DMS153 treated with DMSO at 0.1 percent for 48 hours (cell line): ENCODE measurements at regions not wholly inside any gene's neighbourhood (a gene's known extent, or its start where the extent isn't known, plus 50 kb on each side); places are given as distances from the start of the nearest gene placed in this dataset.

Experiments
- DNase-seq: peaks from one replicate; lab custom pipeline; 2025; ENCODE audit not compliant: unreplicated experiment; lab: John Stamatoyannopoulos, UW

DNA sequence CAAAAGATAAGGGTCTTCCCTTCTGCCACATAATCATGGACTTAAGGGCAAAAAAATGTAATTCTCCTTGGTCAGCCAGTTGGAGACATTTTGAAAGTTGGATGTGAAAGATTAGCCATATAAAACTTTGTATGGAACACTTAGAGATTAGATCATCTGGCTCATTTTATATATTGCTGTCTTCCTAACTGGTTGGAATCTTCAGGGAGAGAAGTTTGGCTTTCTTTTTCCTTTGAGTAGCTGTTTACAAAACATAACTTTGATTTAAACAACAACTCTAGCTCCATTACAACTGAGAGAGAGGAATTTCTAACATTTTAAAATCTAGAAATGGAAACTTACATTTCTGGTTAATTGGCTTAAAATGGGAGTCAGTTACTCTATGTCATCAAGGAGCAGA is 132.7 kb downstream of the RDH14 start:
- DNase-seq: no peak

DNA sequence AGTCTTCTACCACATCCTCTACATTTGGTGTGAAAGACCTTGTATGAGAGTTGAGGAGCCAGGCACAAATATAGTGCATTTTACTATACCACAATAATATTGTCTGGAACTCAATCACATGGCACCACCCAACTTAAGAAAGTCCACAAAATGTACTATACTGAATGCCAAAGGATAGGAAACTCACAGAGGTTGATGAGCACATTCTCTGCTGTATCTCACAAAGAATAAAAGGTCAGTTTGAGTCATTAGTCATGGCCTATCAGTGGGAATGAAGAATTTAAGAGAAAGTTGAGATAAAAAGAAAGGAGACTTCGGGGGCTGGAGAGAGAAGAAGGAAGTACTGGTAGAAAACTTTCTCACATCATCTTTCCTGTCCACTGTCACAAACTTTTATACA is 134.3 kb downstream of the RDH14 start:
- DNase-seq: no peak

- no peak for DNase-seq
Measured at GRCh38 chr2:18425210-18425703, 135.2 kb downstream of the RDH14 start.

- DNase-seq: no peak
Measured at GRCh38 chr2:18423636-18424035, 136.8 kb downstream of the RDH14 start.

DNA sequence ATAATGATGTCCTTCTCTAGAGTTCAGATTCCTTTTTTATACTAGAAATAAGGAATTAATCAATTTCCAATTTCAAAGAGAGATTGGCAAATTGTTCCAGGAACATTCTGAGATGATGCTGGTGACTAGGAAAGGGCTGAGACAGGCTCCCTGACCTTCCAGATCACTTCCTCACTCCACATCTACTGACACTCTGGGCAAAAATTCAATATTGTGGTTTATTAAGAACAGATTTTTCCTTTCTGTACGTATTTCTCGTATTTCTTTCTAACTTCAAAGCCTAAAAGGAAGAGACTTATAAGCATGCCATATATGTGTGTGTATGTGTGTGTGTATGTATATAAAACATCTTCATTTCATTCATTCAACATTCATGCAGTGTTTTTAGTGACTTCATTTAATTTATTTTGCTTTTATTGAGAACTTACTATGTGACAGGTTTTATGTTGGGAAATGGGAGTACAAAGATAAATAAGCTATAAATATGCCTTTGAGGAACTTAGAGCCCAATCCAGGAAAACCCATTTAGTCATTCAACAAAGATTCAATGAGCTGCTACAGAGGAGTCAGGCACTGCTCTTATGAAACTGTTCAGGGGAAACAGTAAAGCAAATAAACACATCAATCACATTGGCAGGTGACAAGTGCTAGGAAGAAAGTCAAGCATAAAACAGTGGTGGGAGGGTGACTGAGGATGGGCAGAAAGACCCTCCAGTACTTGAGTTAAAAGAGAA is 137.9 kb downstream of the RDH14 start:
- no peak for DNase-seq

DNA sequence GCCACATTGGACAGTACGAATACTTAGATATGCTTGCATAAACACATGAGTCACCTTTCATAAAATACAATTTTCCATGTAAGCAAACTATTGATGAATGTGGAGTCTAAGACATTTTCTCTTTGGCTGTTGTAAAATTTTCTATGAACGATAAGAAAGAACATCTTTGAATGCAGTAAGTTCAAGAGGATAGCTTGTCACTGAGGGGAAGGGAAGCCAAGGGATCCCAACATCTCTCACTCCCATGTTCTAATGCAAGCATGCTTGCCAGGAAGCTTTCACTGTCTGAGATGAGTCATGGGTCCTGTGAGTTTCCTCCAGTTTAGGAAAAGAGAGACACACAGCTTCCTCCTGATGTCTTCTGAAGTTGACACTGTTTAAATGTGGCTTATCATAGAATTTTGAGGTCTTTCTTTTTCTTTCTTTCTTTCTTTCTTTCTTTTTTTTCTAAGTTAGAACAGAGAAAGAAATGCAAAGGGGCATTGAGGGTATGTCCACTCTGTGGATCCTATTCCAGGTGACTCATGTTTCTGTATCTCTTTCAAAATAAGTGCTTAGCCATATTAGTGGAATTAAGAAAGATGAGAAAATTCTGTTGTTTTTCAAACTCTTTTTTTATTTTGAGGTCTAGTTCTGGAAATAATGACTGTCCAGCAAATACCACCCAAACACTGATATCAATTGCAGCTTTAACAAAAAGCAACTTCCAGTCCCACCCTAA is 146.6 kb downstream of the RDH14 start:
- DNase-seq: no peak

GRCh38 chr2:18412980-18413675 is 147.3 kb downstream of the RDH14 start:
- DNase-seq: no peak

DNA sequence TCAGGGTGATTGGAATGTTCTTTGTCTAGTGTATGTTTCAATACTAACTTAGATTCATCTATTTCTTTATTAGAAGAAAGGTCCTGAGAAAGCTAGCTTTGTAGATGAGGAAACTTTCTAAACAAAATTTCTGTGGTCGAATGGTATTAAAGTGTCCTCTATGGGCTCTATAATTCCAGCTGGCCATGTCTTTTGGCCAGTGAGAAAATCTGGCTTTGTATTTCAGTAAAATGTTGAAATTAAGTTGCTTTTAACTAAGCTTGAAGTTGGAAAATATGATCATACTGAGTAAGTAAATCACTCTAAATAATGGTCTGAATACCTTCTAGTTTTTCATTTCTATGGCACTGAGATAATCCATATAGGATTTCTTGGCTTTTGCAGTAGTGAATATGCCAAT is 148.8 kb downstream of the RDH14 start:
- no peak for DNase-seq

DNA sequence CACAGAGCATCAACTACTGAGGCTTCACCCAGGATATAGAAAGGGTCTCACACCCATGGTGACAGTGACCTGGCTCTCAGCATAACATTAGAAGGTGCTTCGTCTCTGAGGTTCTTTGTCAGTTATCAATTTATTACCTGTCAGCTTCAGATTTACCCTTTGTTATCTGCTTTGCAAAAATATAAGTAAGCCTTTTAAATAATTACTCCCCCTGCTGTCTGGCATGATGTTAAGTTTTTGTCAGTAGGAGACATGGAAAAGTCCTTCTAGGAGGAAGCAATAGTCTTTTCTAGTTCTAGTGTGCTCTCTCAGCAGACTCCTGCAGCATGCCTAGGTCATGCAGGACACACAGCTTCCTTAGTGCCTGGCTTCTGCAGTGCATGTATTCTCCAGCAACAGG is 149.9 kb downstream of the RDH14 start:
- DNase-seq: no peak

DNA sequence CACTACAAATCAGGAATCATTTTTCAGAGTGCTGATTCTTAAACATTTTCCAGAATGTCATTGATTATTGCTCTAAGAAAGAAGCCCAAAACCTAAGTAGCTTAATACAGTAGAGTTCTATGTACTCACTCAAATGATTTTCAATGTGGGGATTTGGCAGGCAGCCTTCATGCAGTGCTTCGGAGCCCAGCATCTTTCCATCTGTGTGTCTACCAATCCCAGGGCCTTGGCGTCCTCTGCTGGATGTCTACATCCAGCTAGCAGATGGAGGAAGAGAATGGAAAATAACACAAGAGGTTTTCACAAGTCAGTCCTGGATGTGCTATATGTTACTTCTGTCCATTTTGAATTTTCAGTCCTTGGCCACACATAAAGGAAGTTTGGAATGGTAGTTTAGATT is 151.8 kb downstream of the RDH14 start:
- DNase-seq: no peak

DNA sequence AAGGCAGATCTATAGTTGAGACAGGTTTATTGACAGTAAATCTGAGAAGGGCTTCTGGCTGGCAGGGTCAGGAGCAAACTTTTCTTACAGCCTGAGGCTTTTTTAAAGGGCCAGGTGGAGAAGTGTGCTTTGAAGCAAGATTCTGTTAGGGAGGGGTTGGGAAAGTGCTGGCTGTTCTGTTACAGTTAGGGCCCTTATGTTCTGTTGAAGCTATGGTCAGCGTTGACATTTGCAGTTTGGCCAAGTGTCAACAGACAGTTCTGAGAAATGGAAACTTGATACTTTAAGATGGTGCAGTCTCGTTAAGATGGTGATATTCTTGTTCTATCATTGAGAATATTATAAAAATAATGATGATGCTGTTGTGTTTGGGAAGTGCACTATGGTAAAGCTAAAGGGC is 154.2 kb downstream of the RDH14 start:
- DNase-seq: no peak

DNA sequence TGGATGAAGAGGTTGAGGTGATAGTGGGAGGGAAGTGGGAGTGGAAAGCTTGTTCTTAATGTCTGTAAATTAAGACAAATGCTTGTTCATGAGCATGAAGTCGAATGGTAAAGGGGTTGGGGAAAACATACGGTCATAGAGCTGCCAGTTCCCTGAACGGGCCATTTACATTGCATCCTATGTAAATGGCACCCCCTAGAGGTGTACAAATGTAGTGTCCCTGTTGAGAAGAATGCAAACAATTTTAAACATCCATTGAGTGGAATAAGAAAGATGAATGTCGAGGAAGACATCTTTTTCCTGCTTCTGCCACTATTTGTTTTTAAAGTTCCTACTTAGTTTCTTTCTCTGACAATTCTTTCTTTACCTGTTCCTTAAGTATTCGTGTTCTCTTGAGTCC is 155.7 kb downstream of the RDH14 start:
- no peak for DNase-seq

GRCh38 chr2:18403921-18404522 is 156.4 kb downstream of the RDH14 start:
- DNase-seq: no peak

DNA sequence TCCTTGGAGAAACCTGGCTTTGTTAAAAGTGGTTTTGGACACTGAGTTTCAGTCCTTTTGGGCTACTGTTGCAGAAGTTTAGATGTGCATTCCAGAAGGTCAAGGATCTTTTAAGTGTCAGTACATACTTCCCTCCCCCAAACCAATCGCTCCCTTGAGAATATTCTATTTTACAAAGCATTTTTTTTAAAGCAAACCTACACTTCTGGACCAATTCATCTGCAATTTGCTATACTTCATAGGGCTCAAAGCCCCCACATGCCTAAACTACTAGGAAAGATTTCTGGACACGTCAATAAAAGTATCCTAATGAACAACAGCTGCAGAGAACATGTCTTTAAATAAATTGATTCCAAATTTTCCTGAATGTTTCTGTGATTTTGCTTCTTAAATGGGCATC is 157.6 kb downstream of the RDH14 start:
- DNase-seq: no peak

DNA sequence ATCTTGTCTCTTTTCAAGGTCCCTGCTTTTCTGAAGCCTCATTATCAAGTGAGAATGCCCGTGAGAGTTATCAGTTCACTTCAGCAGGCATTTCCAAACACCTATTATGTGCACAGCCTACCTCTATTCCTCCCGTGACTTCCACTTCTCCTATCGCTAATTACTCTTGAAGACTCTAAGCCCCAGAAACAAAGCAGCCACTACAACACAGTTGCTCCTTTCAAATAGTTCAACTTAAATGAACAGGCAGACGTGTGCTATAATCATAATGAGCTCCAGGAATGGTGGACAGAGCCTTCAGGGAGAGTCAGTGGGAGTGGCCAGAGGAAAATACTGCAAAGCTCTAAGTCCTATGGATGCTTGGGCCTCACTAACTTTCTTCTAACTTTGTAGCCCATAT is 159.0 kb downstream of the RDH14 start:
- DNase-seq: no peak

- DNase-seq: no peak
Measured at GRCh38 chr2:18399601-18400000, 160.9 kb downstream of the RDH14 start.

- no peak for DNase-seq
Measured at GRCh38 chr2:18398833-18399232, 161.6 kb downstream of the RDH14 start.

GRCh38 chr2:18396329-18397010 is 164.0 kb downstream of the RDH14 start:
- no peak for DNase-seq

GRCh38 chr2:18395555-18395954 is 164.9 kb downstream of the RDH14 start:
- no peak for DNase-seq

DNA sequence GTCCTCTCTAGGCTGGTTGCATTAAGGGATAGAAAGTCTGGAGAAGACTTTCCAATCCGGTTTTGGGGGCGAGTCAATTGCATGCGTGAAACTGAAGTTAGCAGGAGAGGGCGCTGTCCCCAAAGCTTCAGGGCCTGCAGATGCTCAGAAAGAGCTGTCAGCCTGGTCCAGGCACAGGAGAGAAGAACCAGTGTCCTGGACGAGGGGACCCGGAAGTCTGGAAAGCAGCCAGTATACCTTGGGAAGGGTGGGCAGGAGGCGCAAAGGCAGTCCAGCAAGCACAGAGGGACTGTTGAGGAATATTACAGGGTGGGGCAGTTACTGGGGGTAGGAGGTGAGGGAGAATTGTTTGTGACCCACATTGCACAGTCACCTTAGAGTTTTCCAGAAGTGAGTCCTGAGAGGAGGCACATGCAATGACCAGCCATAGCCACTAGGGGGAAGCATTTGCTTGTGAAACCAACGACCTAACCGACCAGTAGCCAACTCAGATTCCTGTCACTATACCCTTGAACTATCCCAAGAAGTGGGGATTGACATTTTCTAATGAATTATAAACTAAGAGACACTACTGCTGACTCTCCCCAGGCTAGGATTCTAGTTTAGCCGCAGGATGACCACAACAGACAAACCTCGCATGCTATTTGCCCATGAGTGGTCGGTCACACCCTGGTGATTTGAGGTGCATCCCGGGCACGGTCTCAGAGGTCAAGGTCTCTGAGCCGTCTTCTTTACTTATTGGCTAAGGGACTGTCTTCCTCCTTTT is 172.8 kb downstream of the RDH14 start:
- peak; percentile 62 for DNase-seq
